NCI-H1092 (cell line): ENCODE measurements at regions not wholly inside any gene's neighbourhood (a gene's known extent, or its start where the extent isn't known, plus 50 kb on each side); places are given as distances from the start of the nearest gene placed in this dataset.
"Not testable (repeated sequence)": the region's sequence is repeated elsewhere in the genome, so short reads cannot be mapped to it uniquely, and the experiment has no call there.

Experiments used
- DNase-seq: peaks from one replicate; lab custom pipeline; 2025; lab: John Stamatoyannopoulos, UW

DNA sequence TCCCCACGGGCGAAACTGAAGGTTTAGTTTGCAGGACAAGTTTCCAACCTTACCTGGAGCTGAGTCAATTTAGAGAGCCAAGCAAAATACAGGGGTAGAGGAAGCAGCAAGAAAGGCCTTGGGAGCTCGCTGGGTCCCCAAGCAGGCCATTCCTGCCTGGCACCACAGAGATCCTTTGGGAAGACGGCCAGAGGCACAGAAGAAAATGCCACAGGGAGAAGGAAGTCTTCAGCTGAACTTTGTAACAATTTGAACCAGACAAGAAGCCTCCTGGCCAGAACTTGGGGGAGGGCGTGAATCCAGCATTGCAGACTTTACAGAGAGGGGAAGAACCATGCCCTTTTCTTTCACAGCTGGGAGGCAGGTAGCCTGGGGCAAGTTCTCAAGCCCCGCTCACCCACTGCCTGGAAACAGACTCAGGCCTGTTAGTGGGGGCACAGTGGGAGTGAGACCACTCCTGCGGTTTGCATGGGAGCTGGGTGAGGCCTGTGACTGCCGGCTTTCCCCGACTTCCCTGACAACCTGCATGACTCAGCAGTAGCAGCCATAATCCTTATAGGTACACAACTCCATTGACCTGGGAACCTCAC is 259.4 kb downstream of the SETD4 start:
- DNase-seq, result not testable (repeated sequence)

DNA sequence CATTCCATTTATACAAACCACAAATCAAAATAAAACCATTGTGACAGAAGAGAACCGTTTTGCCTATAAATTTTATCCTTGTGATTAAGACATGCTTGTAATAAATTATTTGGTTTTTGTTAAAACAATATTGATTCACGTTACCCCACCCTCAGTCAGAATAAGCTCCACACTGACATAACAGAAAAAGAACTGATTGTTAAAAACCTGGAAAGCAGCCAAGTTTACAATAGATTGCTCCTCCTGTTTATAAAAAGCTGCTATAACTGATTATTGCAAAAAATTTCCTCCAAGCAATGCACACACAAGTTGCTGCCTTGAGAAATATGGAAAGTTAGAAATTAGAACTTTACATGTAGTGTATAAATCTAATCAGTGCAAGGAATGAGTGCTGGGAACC is 263.5 kb downstream of the SETD4 start:
- DNase-seq, result no peak

DNA sequence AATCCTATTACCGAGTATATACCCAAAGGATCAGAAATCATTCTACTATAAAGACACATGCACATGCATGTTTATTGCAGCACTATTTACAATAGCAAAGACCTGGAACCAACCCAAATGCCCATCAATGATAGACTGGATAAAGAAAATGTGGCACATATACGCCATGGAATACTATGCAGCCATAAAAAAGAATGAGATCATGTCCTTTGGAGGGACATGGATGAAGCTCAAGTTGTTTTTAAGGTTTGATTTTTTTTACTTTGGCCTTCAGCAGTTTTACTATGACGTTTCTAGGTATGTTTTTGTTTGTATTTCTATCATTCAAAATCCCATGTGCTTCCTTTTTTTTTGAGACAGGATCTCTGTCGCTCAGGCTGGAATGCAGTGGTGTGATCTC is 265.8 kb downstream of the SETD4 start:
- DNase-seq, result not testable (repeated sequence)

DNA sequence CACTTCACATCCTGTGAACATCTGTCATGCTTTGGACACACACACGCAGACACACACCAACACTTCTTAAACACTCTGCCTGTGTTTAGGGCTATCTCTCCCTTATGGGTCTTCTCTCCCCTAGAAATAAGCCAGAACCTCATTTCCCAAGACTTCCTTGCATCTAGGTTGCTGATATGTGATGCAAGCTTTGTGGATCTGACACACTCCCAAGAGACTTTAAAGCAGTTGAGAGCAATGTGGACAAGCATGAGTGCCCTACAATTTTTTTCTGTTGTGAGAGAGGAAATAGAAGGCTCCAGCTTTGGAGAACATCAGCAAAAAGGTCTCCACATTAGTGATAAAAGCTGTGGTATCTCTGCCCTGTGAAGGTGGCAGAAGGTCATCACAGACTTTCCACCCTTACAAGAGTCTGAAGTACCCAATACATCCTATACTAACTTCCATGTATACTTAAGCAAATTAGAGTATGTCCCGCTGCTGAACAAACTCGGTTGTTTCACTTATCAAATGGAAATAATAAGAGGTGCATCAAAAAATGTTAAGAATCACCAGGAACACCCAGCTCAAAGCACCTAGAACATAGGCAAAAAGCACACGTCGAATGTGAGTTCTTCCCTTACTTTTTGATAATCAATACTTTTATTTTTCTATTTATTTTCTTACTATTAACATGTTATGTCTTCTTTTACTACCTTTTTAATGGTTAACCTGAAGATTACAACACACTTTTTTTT is 267.6 kb downstream of the SETD4 start:
- no peak for DNase-seq

DNA sequence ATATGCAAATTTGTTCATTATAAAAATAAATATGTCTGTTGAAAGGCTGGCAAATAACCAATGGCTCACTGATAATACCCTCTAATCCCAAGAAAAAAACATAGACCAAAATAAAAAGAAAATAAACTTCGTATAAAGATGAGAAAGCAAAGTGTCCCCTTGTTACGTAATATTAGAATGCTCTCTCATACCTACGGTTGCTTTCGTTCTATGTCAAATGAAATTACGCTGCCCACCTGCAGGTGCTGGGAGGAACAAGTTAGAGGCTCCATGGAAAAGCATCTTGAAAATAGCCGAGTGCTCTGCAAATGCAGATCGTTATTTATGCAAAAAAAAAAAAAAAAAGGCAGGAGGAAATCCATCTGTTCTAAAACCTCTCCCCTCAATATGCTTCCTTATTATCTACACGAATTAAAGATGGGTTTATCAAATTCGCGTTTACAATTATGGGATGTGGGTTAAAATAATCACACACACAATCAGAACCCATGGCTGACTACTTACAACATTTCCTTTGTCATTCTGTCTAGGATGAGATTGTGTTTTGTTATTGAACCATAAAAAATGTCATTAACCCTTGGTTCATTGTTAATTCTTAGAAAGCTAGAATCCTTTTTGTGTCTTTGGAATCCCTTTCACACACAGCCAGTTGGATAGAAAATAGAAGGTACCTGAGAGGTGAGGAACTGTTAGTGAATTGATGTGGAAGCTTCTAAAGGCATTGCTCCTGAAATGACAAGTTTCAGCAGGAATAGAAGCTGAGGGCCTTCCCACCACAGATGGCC is 268.6 kb downstream of the SETD4 start:
- no peak for DNase-seq

DNA sequence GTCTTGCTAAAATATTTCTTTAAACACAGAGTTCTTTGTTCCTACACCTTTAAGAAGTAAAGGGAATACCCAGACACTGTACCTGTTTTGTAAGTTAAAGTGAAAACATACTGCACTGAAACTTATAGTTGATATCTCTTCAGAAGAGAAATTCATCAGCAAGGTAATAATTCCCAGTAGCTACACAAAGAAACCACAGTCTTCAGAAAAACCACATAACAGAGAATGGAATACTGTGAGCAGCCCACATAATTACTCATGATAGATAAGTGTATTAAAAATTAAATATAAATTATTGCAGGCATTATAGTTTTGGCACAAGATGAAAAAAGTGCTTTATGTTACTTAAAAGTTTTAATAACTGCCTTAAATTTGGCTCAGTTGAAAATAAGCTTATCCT is 276.6 kb downstream of the SETD4 start:
- no peak for DNase-seq

DNA sequence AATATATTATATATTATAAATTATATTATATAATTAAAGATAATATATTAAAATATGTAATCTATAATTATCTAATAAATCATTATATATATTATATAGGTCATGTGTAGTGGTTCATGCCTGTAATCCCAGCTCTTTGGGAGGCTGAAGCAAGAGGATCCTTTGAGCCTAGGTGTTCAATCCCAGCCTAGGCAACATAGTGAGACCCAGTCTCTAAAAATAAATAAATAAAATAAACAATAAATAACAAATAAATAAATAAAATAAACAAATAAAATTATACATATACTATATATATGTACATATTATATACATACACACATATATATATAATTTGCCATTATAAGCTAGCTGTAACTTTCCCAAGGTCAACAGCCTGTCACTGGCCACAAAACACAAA is 277.7 kb downstream of the SETD4 start:
- no peak for DNase-seq

DNA sequence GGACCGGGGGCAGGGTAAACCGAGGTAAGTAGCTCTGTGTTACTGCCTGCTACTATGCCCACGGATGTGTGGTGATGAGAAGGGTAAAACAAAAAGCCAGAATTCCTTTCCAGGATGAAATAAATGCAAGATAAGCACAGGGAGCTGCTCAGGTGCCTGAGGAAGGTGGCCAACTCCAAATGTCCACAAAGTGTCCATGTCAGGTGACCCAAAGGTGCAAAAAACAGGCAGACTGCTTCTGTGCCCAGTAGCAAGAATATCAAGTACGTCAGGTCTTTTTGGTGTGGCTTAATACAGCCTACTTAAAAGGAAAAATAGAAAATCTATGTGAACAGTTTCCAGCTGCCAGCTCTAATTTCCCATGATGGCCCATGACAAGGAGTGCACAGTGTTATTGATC is 279.3 kb downstream of the SETD4 start:
- DNase-seq, result no peak

DNA sequence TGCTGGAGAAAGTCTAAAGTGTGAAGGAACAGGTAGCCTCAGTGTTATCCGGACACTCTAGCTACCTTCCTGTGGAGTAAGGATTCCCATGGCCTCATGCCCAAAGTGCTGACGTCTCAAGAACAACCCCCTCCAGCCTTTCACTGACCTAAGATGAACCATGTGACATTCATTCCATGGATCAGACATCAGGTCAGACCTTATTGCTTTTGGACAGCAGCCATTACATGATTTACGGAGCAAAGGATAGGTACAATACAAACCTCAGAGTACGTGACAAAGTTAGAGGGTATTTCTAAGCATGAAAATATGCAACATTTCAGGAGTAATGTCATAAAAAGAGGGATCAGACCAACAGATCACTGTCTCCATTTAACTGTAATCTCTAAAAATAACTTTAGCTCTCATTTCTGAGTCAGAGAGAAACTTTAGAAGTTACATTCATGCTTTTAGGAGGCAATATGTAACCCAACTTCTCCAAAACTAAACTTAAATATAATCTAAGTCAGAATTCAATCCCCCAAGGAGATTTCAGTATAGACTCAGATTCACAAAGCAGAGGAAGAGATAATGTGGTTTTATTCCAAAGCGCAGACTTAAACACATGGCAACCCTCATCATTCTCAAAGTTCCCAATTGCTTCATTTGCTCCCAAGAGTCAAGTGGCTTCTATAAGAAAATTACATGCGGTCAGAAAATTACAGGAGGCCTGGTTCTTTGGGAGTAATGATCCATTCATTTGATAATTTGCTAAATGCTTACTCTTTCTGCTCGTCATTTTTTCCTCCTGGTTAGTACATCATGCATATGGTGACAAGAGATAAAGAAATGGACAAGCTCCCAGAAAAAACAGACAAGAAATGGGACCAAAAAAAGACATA is 280.4 kb downstream of the SETD4 start:
- no peak for DNase-seq

DNA sequence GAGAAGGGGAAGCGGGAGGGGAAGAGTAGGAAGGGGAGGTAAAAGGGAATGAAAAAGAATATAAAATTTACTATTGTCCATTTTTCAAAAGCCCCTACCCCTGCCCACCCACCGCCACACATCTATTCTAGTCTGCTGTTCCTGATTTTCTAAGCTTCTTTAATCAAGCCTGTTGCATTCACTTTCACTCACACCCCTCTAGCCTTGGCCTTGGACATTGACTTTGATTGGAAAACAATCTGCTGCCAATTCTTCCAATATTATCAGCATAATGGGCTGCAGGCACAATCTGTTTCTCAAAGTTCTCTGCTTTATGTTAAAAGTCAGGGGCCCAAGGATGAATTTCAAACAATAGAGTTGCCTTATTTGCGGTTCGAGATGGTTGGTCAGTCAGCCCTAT is 281.2 kb downstream of the SETD4 start:
- DNase-seq, result no peak

DNA sequence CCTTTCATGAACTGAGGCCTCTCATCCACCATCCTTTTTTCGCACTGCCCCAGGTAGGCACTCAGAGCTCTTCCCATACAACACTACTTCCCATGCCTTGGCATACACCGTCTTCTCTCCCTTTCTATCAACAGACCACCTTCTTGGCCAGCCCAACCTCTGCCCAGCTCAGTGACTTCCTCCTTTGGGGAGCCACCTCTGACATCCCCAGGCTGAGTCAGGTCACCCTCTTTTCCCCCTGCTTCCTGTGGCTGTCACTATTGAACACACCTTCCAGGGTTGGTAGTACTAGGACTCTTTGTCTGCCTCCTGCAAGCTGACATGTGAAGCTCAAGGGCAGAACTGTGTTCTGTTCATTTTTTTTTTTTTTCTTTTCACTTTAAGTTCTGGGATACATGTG is 283.2 kb downstream of the SETD4 start:
- no peak for DNase-seq

DNA sequence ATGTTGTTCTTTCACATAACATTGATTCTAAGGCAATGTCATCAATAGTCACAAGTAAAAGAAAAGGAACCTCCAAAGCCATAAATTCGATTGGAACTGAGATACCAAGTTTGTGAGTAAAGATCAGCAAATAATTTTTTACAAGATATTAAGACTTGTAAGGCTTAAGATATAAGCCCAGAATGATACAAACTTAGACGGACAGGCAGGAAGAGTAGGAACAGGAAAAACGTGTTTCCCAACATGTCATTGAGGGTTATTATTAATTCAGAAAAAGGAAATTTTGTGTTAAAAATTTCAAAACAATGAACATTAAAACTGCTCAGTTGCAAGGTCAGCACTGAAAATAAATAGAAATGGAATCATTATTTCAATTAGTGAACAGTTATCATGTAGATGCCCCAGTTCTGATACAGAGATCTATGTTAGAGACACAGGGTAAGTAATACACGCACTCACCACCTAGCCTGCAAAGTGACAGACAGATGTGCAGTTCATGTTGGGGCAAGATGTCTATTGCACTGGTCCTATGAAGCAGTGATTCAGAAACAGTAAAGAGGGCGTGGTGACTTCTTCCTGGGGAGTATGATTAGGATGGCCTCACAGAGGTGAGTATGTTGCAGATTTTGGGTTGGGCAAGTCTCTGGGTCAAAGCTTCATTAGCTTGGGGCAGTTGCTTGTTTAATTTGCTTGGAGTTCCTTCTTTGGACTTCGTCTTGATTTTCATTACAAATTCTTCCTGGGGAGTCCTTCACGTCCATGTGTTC is 284.4 kb downstream of the SETD4 start:
- no peak for DNase-seq

DNA sequence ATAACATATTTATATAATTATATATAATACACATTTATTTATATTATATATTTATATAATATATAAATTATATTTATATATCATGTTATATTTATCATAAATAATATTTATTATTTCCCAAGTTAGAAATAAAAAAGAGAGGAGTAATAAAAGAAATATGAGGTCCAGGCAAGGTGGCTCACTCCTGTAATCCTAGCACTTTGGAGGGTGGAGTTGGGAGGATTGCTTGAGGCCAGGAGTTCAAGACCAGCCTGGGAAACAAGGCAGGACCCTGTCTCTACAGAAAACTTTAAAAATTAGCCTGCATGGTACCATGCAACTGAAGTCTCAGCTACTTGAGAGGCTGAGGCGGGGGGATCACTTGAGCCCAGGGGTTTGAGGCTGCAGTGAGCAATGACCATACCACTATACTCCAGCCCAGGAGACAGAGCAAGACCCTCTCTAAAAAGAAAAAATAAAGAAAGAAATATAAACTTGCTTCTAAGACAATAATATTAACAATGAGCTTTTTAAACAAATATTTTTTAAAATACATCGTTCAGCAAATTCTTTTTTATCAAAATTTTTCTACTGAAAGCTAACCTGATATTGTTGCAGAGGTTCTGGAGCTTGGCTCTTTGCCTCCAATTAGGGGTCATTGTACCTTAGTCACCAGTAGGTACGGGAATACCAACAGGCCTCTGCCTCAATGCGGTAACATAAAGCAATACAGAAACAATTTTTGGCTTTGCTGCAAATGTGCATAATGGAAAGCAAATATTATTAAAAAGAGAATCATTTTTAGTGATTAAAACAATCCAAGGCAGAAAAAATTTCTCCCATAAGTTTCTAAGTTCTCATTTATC is 290.0 kb downstream of the SETD4 start:
- no peak for DNase-seq

DNA sequence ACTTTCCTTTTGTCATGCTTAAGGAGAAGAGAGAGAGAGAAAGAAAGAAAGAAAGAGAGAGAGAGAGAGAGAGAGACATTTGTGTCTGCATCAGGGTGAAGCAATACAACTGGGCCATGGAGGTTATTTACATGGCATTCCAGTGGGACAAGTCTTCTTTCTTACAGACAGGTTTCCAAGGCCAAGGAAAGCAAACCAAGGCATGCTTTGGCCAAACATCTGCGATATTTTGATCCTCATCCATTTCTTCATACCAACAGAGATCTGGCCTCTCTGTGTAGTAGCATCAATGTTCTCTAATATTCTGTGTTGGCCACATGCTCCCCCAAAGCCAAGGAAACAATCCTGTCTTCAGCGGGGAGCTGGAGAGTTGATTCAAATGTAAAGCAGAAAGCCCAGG is 292.1 kb downstream of the SETD4 start:
- no peak for DNase-seq

DNA sequence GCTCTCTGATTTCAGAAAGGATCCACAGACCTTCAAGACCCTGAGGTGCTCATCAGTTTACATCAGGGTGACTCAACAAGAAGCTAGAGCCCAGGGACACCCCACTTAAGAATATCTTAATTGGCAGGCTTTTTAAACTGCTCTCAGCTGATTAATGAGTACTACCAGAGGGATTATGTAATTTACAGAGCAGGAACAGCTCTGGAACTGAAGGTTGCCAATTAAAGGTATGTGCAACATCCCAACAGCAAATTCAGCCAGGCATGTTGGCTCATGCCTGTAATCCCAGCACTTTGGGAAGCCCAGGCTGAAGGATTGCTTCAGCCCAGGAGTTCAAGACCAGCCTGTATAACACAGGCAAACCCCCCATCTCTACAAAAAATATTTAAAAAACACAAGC is 295.7 kb downstream of the SETD4 start:
- DNase-seq, result no peak

DNA sequence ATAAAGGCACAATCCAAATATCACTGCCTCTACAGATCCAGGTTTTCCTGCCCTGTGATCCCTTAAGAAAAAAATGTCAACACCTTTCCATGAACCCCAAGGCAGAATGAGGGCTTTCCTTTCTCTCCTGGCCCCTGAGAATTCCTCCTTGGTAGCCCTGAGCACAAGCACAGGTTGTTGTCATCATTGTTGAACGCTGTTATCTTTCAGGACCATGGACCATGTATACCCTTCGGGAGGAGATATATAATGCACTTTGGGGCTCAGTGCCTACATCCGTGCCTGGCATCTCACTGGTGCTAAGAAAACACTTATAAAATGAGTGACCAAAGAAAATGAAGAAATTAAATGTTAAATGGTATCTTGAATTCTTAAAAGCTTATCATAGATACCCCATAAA is 296.2 kb downstream of the SETD4 start:
- no peak for DNase-seq

DNA sequence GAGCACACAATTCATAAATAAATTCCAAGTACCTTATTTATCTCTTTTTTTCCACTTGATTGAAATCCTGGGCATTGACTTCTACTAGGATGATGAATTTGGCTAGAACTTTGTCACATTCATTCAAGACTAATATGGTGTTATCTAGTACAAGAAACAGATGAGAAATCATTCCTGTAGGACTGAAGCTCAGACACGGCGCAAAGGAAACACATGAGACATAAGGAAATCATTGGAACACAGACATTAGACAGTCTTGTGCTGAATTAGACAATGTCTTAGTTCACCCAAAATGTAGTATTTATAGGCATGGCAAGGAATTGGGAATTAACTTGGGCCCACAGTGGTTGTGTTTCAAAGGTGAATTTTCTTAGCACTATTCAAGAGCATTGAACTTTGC is 305.7 kb downstream of the SETD4 start:
- no peak for DNase-seq

DNA sequence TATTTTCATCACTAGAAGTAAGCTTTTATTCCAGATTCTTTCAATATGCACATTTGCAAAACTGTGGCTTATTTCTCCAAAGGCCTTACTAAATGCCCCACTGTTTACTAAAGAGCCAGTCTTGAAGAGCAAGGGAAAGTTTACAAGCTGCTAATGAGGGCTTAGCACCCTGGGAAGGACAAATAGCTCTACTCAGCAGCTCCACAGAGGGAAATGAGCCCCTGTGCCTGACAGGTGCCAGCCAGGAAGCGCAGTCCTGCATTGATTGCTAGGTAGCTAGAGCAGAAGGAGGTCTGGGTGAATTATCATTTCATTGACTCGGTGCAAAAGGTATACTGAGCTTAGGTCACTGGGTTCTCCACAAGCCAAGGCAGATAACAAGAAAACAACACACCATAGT is 307.0 kb downstream of the SETD4 start:
- DNase-seq, result no peak

DNA sequence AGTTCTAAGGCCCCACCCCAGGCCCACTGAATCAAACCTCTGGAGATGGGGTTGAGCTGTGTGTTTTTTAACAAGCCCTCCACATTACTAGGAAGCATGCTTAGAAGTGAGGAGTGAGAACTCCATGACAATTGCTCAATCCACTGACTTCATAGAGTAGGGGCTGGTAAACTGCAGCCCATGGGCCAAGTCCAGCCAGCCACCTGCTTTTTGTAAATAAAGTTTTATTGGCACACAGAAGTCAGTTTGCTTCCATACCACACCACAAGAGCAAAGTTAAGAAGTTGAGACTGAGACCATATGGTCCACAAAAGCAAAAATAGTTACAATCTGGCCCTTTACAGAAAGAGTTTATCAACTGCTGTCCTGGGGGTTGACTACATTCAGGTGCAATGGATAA is 309.2 kb downstream of the SETD4 start:
- DNase-seq, result no peak

DNA sequence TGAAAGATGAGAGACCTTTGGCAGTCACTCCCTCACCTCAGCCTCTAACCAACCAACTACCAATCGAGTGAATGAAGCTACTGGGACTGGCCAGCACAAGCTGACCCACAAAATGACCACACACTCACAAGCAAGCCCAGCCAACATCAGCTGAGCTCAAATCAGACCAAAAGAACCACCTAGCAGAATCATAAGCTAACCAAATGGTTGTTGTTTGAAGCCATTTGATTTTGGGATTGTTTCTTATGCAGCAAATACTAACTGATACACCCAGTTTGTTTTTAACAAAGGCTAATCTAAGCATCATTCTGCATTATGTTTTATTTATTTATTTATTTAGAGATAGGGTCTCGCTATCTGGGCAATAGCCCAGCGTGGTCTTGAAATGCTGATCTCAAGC is 310.4 kb downstream of the SETD4 start:
- no peak for DNase-seq
